ENCODE measurements at regions not wholly inside any gene's neighbourhood (a gene's known extent, or its start where the extent isn't known, plus 50 kb on each side); places are given as distances from the start of the nearest gene placed in this dataset.

DNA sequence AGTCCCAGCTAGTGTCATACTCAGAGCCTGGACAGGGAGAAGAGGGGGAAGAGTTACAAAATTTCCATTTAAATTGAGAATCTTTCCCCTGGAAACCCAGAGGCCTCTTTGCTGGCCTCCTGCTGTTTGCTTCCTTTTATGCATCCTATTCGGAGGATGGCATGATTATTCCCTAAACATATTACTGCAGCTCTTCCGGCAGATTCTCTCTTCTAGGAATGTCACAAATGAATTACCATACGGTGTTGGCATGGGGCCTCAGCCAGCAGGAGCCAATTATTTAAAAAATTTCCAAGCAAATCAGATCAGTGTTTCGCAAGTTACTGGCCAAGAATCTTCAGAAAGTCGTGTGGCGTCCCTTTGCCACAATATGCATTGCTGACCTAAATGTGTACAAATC lies 326.7 kb upstream of the NCAM1 start:
- no peak for TF ChIP-seq RBBP5 (IDR thresholded peaks at IDR 0.05; ENCODE audit: borderline replicate concordance, low read depth, low read length)
- 0 out of 2 replicates have a peak, but pooled peaks have one; percentile 30 for TF ChIP-seq CEBPB (IDR thresholded peaks at IDR 0.05; ENCODE audit: low read depth, low read length)
- no peak overlapping the region for H2BK5ac ChIP-seq (ENCODE audit: low read depth, low read length)
- no peaks in the 10 kb centered on the region for H3K23me2 ChIP-seq (ENCODE audit: low read depth, low read length)
- no peak overlapping the region for H2BK120ac ChIP-seq (replicated peaks; ENCODE audit: low read depth, low read length)
- no peak overlapping the region for H4K5ac ChIP-seq (ENCODE audit: insufficient read length, low read depth, low read length)
- no peak overlapping the region for H3K27ac ChIP-seq (ENCODE audit: low read depth, low read length)
- DNase-seq (ENCODE audit: low read depth in 1 of 2, low spot score in 2 of 2): no peak
- H2BK20ac ChIP-seq (ENCODE audit: low read length): no peak overlapping the region
- H3K4me3 ChIP-seq (ENCODE audit: extremely low read depth in 1 of 4, insufficient read depth in 2 of 4, low read depth in 3 of 4, low read length in 4 of 4): no peak overlapping the region; a peak in 1 of 8 replicates
- H3K14ac ChIP-seq (ENCODE audit: insufficient read length): no peak overlapping the region
- H4K8ac ChIP-seq (ENCODE audit: extremely low read depth, insufficient read depth, low read length): no peak overlapping the region
- H4K91ac ChIP-seq (replicated peaks; ENCODE audit: insufficient read length, low read length): no peak overlapping the region
- CTCF ChIA-PET (ENCODE audit: partially characterized antibody): interaction anchor here (0.7 kb wide), 1 partner anchor 239 kb away, joined by 3 read pairs; no protein-coding TSS in a partner anchor
- H3K56ac ChIP-seq (replicated peaks; ENCODE audit: insufficient read length, low read depth, low read length): no peak overlapping the region
- H2BK12ac ChIP-seq (ENCODE audit: low read depth, low read length): no peak overlapping the region
- H3K79me2 ChIP-seq (ENCODE audit: control insufficient read depth in 1 of 2, insufficient read depth in 2 of 2, low read length in 2 of 2): no peaks in the 10 kb centered on the region
- H3K18ac ChIP-seq (ENCODE audit: extremely low read depth, low read length): no peak overlapping the region
- POLR2A ChIA-PET (ENCODE audit: partially characterized antibody): no interaction called here
- no peaks in the 10 kb centered on the region for H4K20me1 ChIP-seq (replicated peaks in 1 of 2; ENCODE audit: control insufficient read depth in 1 of 2, insufficient read depth in 2 of 2, low read length in 2 of 2)
- peak overlapping the region; percentile 12 to 22; a peak in 1 of 4 replicates for H3K4me2 ChIP-seq (ENCODE audit: insufficient read depth in 1 of 2, low read depth in 2 of 2, low read length in 2 of 2)
- FAIRE-seq: no peak
- no peaks in the 10 kb centered on the region for H3K36me3 ChIP-seq (ENCODE audit: control insufficient read depth in 2 of 4, insufficient read depth in 4 of 4, low read length in 3 of 4)
- H3K79me1 ChIP-seq (ENCODE audit: low read depth, low read length): no peaks in the 10 kb centered on the region
- peaks cover 0 to 10% of the 10 kb centered on the region in 2 experiments; a peak in 2 of 4 replicates for H3K9me3 ChIP-seq (ENCODE audit: insufficient read depth in 2 of 2, low read depth in 1 of 2, low read length in 1 of 2)
- H2AK5ac ChIP-seq (ENCODE audit: low read depth, low read length): no peak overlapping the region
- no peak overlapping the region for H2BK15ac ChIP-seq (ENCODE audit: low read length)
- no peak overlapping the region for H3K23ac ChIP-seq (ENCODE audit: insufficient read length)
- no peak overlapping the region for H3K9ac ChIP-seq (replicated peaks in 1 of 4; ENCODE audit: extremely low read depth in 1 of 4, low read depth in 3 of 4, low read length in 3 of 4)
- H3K27me3 ChIP-seq (replicated peaks in 1 of 4; ENCODE audit: control insufficient read depth in 3 of 4, extremely low read depth in 1 of 4, insufficient read depth in 3 of 4, low read length in 3 of 4): no peaks in the 10 kb centered on the region; a peak in 1 of 7 replicates
- peaks cover 0 to 6% (median 5%) of the 10 kb centered on the region in 4 experiments; a peak in 2 of 7 replicates for H3K4me1 ChIP-seq (replicated peaks in 1 of 4; ENCODE audit: control insufficient read depth in 3 of 4, insufficient read depth in 4 of 4, low read length in 3 of 4)
- WGBS, 2 experiments (ENCODE audit: extremely low coverage in 1 of 2, insufficient coverage in 1 of 2, insufficient read length in 1 of 2, insufficient replicate concordance in 2 of 2, low coverage in 1 of 2, low lambda C conversion rate in 2 of 2, missing lambda C conversion rate in 1 of 2): 49% methylated on average over 6 of the region's 6 CpGs; no CpG with 5 or more reads in 1 of the 2 experiments
- no peak overlapping the region for H3K4ac ChIP-seq (replicated peaks; ENCODE audit: insufficient read length, low read depth, low read length)
- H2AFZ ChIP-seq (ENCODE audit: low read length): no peak overlapping the region

Data from H1 (cell line).